ENCODE measurements at regions not wholly inside any gene's neighbourhood (a gene's known extent, or its start where the extent isn't known, plus 50 kb on each side); places are given as distances from the start of the nearest gene placed in this dataset.
A peak's percentile ranks its signal among the peaks of the same experiment; 100 is the strongest.

- no peak for DNase-seq
Measured at GRCh38 chr4:14264437-14264836, 636.9 kb upstream of the BOD1L1 start.

DNA sequence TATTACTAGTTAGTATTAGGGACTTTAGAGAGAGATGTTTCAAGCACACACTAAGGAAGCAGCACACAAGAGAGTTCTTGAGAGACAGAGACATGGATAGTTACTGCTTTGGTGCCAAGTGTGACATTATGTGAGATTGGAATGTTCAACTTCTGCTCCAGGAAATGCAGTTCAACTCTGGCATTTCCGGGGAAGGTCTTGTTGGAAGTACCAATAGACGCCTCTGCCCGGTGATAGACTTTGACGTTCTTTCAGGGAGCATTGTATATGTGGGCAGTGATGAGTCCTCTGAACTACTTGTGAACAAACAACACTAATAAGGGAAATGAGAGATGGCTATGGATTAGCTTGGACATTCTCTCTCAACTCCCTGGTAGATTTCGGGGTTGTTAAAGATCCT is 638.1 kb upstream of the BOD1L1 start:
- no peak for DNase-seq

GRCh38 chr4:14267373-14268060 is 640.0 kb upstream of the BOD1L1 start:
- peak; percentile 90 for DNase-seq

GRCh38 chr4:14269824-14270223 is 642.3 kb upstream of the BOD1L1 start:
- DNase-seq: no peak

- DNase-seq: no peak
Measured at GRCh38 chr4:14272206-14272605, 644.7 kb upstream of the BOD1L1 start.

DNA sequence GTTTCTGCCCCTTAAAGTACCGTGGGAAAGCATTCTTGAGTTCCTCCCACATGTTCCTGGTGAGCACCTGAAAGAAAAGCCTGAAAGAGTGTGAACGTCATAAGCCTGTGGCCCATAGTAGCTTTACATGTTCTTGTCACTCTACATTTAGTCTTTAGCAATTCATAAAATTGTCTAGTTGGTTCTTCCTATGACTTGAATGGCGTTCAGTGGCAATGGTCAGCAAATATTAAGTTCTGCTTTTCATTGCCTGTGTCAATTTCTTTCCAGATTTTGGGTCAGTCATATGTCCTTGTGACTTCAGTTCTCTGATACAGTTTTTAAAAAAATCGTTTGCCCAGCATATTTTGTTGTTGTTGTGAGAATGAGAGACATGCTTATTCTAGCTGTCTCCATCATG is 650.0 kb upstream of the BOD1L1 start:
- DNase-seq: no peak

GRCh38 chr4:14280567-14280966 is 653.0 kb upstream of the BOD1L1 start:
- DNase-seq: no peak

DNA sequence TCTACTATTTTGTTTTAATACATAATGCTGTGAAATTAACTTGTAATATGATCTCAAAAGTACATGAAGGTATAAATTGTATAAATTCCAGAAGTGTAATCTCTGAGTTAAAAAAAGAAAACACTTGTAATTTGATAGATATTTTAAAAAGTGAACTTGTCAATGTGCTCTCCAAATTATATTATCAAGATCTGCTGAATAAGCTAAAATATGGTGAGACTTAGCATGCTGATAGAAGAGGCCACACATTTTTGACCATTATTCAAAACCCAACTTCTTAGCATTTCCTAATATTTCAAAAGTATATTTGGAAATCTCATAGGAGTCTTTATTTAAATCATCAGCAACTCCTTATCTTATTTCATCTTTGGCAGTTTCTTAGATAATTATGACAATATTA is 657.1 kb upstream of the BOD1L1 start:
- no peak for DNase-seq

GRCh38 chr4:14289708-14290107 is 662.2 kb upstream of the BOD1L1 start:
- no peak for DNase-seq

GRCh38 chr4:14293582-14293981 is 666.1 kb upstream of the BOD1L1 start:
- no peak for DNase-seq

DNA sequence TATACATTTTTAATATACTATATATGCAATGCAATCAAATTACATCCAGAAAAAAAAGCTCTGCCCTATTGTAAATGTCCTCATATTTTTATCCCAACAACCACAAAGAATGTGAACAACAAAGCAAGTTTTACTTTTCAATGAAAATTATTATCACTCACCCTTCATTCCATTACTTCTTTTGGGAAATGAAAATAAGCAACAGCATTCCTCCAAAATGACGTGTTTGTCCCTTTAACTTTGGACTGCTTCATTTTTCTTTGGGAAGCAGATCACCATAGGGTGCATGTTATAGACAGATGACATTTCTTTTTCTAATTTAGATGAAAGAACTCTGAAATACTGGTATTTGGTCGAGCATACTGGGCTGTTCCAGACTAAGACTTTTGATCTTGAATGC is 667.1 kb upstream of the BOD1L1 start:
- DNase-seq: no peak

- peak; percentile 88 for DNase-seq
Measured at GRCh38 chr4:14299166-14299565, 671.6 kb upstream of the BOD1L1 start.

- no peak for DNase-seq
Measured at GRCh38 chr4:14302021-14302420, 674.5 kb upstream of the BOD1L1 start.

GRCh38 chr4:14303856-14304255 is 676.3 kb upstream of the BOD1L1 start:
- DNase-seq: no peak

DNA sequence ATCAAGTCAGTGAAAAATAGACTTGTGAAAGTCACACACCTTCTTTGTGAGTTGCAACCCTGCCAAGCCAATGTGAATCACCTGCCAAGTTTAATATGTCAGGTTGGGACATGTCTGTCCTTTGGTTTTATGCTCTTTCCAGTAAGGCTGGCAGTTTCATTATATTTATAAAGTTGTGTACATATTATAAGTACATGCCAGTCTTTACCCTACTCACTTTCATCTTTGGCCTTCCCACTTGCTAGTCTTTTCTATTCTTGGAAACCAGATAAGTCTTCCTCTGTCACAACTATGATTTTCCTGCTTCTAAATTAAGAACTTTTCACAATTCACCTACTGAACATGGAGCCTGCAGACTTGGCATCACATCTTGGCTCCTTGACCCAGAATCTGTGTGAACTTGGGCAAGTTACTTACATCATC is 680.7 kb upstream of the BOD1L1 start:
- DNase-seq: no peak

DNA sequence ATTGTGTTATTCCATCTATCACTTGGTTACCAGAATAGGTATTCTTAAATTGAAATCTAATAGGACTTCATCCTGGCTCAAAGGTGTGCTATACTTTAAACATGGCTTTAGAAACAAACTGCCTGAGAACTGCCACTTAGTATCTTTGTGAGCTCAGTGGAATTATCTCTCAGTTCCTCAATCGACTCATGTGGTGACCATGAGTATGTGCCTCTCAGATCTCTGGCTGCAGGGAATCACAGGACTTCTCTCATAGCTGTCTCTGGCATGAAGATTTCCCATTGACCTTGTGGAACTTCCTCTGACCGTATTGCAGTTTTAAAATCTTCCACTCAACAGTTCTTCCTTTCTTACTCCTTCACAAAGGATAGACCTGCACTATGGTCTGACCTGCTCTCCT is 681.9 kb upstream of the BOD1L1 start:
- DNase-seq: no peak

DNA sequence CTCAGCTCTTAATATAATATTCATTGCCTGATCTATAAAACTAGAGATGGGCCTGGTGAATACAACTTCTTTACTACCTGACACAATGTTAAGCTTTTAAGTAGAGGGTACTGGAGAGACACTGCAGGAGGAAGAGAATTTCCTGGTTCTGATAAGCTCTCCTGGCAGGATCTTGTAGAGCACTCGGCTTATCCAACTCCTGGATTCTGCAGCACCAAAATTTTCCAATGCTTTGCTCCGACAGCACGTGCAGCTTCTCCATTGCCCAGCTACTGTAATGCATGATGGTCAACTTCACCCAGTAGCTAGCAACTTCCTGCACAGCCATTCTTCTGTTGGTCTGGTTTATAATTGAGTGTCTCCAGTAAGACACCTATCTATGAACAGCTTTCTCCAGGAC is 686.2 kb upstream of the BOD1L1 start:
- no peak for DNase-seq

GRCh38 chr4:14315129-14315528 is 687.2 kb upstream of the CPEB2 start:
- DNase-seq: no peak

DNA sequence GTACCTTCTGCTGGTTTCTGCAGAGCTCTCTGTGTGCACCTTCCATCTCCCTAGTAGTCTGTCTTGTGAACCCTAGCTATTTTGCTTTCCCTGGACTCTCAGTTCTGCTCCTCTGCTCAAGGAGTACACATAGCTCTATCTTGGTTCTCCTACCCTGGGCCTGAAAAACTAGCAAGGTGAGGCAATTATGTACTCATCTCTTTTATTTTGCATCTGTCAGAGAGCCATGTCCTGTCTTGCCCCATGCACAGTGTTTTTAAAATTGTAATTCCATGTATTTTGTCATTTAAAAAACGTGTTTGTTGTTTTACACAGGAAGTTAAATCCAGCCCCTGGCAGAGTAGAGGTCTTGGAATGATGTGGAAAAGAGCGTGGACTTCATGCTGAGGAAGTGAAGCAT is 684.9 kb upstream of the CPEB2 start:
- no peak for DNase-seq

GRCh38 chr4:14318671-14319070 is 683.6 kb upstream of the CPEB2 start:
- no peak for DNase-seq

DNA sequence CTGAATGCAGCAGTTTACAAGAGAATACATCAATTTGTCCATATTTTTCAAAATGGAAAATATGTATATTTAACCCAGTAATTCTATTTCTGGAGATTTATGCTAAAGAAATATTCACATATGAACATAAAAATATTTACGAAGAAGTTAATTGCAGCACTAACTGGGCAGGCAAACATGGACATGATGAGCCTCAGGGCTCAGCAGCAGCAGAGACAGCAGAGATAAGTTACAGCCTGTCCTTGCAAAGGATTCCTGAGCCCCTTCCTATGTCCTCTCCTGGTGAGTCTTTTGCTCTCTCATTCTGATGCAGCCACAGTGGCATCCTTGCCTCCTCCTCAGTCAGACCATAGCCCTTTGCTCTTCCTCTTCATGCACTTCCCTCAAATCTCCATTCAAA is 680.6 kb upstream of the CPEB2 start:
- no peak for DNase-seq

DNA sequence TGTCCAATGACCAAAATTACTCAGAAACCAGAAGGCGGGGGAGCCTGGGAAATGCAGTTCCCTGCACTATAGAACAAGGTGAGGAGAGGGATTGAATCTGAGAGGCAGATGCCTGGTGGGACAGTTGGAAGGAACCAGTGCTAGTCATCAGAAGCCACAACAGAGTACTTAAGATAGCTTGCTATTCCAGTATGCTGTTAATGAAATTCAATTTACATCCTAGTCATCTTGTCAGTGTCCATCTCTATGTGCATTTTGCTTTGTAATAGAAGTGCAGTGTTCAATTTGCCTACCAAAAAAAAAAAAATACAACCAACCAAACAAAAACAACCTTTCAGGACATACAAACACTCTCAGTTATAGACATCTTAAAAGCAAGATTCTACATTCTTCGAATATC is 679.1 kb upstream of the CPEB2 start:
- no peak for DNase-seq

DNA sequence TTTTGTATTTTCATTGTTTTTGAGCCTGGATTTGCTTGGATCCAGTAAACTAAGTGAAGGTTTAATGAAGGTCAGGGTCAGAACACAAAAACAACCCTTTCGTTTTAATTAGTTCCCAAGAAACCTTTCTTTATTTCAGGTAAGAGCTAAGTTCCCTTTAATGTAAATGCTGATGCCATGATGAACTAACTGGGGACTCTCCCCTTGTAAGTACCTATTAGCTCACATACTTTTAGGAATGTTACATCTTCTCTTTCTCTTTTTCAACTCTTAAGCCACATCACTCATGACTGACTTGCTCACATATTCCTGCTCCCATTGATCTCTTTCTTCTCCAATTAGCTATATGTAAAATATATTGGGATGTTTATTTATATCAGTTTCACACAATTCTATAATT is 673.1 kb upstream of the CPEB2 start:
- DNase-seq: no peak

DNA sequence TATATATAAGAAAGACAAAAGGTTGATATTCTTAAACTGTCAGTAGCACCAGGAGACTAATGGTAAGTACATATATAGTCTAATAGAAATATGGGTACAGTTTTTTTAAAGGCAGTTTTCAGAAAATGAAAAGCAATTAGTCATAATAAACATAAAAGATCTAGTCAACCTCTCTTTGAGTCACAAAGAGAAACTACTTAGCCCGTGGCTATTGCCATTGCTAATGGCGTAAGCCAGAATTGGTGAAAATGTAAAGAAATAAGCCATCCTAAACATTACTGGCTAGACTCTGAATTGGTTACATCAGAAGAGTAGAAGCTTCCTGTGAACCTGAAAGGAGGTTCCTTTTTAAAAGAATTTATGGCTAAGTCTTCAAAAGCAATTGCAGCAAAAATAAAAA is 668.7 kb upstream of the CPEB2 start:
- no peak for DNase-seq

- no peak for DNase-seq
Measured at GRCh38 chr4:14334166-14334565, 668.1 kb upstream of the CPEB2 start.

GRCh38 chr4:14335872-14336271 is 666.4 kb upstream of the CPEB2 start:
- DNase-seq: no peak
